Epithelial cell of prostate (primary cell): ENCODE measurements at regions not wholly inside any gene's neighbourhood (a gene's known extent, or its start where the extent isn't known, plus 50 kb on each side); places are given as distances from the start of the nearest gene placed in this dataset.
"Not testable (repeated sequence)": the region's sequence is repeated elsewhere in the genome, so short reads cannot be mapped to it uniquely, and the experiment has no call there.

Experiments used
- DNase-seq: peaks from one replicate; pipeline ENCODE4 v3.0.0-alpha.2; 2011; ENCODE audit warnings: low read depth, low spot score
- H3K27ac ChIP-seq: fragments of 450-650 bp; 2 replicates; pipeline ENCODE4 v1.5.1; 2017; ENCODE audit warnings: mild to moderate bottlenecking

GRCh38 chr2:45125232-45125631 is 116.0 kb upstream of the SIX2 start:
- H3K27ac ChIP-seq = no peak overlapping the region
- no peak for DNase-seq

- H3K27ac ChIP-seq = no peak overlapping the region
- DNase-seq = no peak
These were observed 115.2 kb upstream of the SIX2 start for GRCh38 chr2:45124456-45124855.

GRCh38 chr2:45123521-45124191 is 114.4 kb upstream of the SIX2 start:
- DNase-seq = no peak
- H3K27ac ChIP-seq = no peak overlapping the region

GRCh38 chr2:45123065-45123464 is 113.8 kb upstream of the SIX2 start:
- no peak overlapping the region for H3K27ac ChIP-seq
- DNase-seq = no peak

- H3K27ac ChIP-seq = no peak overlapping the region
- DNase-seq = no peak
These were observed 112.1 kb upstream of the SIX2 start for GRCh38 chr2:45121236-45121927.

- peak overlapping the region; percentile 68 for H3K27ac ChIP-seq
- DNase-seq = no peak
These were observed 111.3 kb upstream of the SIX2 start for GRCh38 chr2:45120546-45120945.

- peak overlapping the region; percentile 68 for H3K27ac ChIP-seq
- peak; percentile 92 for DNase-seq
These were observed 110.6 kb upstream of the SIX2 start for GRCh38 chr2:45119855-45120254.

GRCh38 chr2:45119038-45119437 is 109.8 kb upstream of the SIX2 start:
- H3K27ac ChIP-seq = peak overlapping the region; percentile 68
- DNase-seq = peak; percentile 71

- DNase-seq = no peak
- H3K27ac ChIP-seq = no peak overlapping the region
These were observed 108.1 kb upstream of the SIX2 start for GRCh38 chr2:45117383-45117782.

- no peak overlapping the region for H3K27ac ChIP-seq
- no peak for DNase-seq
These were observed 105.9 kb upstream of the SIX2 start for GRCh38 chr2:45115181-45115580.

- no peak overlapping the region for H3K27ac ChIP-seq
- DNase-seq = no peak
These were observed 105.1 kb upstream of the SIX2 start for GRCh38 chr2:45114221-45114955.

GRCh38 chr2:45112750-45113149 is 103.5 kb upstream of the SIX2 start:
- no peak overlapping the region for H3K27ac ChIP-seq
- DNase-seq = no peak

GRCh38 chr2:45105050-45105582 is 95.9 kb upstream of the SIX2 start:
- DNase-seq = no peak
- H3K27ac ChIP-seq = no peak overlapping the region

- no peak for DNase-seq
These were observed 95.2 kb upstream of the SIX2 start for GRCh38 chr2:45104429-45104828.

GRCh38 chr2:45103351-45104345 is 94.4 kb upstream of the SIX2 start:
- no peak overlapping the region for H3K27ac ChIP-seq
- DNase-seq = no peak

More at GRCh38 chr2:45104429-45104828, 95.2 kb upstream of the SIX2 start:
- no peak overlapping the region for H3K27ac ChIP-seq

- H3K27ac ChIP-seq = no peak overlapping the region
- no peak for DNase-seq
These were observed 93.4 kb upstream of the SIX2 start for GRCh38 chr2:45102579-45103117.

- DNase-seq = no peak
- H3K27ac ChIP-seq = no peak overlapping the region
These were observed 92.9 kb upstream of the SIX2 start for GRCh38 chr2:45102141-45102540.

GRCh38 chr2:45096996-45097395 is 87.7 kb upstream of the SIX2 start:
- no peak overlapping the region for H3K27ac ChIP-seq
- DNase-seq = no peak

GRCh38 chr2:45096038-45096437 is 86.8 kb upstream of the SIX2 start:
- not testable (repeated sequence) for DNase-seq, H3K27ac ChIP-seq

- no peak for DNase-seq
- H3K27ac ChIP-seq = no peak overlapping the region
These were observed 84.4 kb upstream of the SIX2 start for GRCh38 chr2:45093663-45094062.
